Fibroblast of skin of scalp (primary cell): ENCODE measurements at regions not wholly inside any gene's neighbourhood (a gene's known extent, or its start where the extent isn't known, plus 50 kb on each side); places are given as distances from the start of the nearest gene placed in this dataset.

Experiments
- DNase-seq: peaks from one replicate; pipeline ENCODE4 v3.0.0-alpha.2; 2013

DNA sequence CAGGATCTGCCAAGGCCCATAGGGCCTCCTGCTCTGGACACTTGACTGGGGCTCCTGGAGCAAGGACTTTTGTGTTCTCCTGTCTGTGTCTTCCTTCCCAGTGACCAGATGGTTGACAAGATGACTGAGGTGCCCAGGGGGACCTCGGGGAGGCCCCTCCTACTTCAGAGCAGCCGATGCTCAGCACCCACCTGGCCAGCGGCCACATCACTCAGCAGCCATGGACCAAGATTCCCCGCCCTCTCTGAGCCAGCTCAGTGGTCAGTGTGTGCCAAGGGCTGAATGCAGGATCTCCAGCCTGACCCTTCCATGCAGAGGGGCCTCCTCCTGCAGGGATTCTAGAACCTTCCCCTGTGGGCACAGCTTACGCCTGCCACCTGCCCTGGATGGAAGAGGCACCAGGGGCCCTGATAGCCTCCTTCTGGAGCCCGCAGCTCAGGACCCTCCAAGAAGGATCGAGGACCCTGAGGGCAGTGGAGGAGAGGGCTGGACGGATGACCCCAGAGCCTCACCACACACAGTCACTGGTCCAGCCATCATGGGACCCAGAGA lies 87.4 kb upstream of the GPC1 start:
- DNase-seq: no peak

DNA sequence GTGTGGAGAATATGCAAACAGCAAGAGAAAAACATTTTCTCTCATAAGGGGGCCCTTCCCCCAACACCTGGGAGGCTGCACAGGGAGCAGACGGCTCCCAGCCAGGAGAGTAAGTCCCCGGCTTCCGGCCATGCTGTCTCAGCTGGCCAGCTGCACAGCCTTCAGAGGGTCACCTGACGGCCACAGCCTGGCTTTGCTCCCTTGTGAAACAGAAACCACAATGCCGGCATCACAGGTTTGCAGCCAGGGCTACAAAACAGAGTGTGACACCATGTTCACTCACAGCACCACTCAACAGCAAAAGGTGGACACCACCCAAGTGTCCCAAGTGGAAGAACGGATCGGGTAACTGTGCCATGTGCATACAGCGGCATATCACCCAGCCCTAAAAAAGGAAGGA lies 86.9 kb upstream of the GPC1 start:
- DNase-seq: no peak

DNA sequence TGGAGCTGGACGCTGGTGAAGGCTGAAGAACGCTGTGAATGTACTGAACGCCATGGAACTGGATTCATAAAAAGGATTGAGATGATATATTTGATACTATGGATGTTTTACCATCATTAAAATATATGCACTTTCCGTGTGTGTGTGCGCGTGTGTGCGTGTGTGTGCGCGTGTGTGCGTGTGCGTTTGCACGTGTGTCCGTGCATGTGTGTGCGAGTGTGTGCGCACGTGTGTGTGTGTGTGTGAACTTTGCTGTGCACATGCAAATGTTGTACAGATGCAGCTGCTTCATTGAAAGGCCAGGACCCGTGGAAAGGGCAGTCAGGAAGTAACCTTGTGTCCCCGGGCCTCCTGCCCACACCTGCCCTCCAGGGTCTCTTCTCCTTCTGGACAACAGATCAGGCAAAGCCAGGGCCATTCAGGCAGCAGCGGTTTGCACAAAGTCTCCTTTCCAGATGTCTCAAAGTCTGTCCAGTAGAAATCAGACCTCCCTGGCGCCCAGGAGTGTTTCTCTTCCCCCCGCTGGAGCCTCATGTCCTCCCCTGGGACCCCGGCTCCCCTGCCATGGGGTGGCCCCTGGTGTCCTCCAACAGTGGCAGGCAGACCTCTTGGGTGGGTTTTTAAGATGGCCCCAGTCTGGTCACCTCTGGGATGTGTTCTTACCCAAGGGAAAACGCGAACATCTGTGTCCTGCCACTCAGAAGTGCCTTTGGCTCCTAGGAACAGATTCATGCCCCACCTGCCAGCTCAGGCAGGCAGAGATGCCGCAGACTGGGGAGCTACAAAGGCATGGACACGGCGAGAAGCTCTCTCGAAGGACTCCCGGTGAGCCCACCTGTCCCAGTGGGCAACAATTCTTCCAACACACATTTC lies 86.1 kb upstream of the GPC1 start:
- no peak for DNase-seq

DNA sequence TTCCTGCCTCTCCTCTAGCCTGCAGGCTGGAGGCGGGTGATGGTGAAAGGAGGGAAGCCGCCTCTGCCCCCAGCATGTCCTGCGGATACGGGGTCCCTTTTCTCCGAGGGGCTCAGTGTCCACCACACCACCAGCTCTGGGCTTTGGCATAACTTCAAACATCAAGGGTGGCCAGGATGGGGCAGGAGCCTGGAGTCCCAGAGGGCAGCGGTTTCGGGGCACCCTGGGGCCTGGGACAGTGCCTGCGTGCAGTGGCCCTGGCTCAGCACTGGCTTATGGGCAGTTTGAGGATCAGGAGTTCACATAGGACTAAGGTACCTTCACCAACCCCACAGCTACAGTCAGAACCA lies 85.5 kb upstream of the GPC1 start:
- DNase-seq: no peak

DNA sequence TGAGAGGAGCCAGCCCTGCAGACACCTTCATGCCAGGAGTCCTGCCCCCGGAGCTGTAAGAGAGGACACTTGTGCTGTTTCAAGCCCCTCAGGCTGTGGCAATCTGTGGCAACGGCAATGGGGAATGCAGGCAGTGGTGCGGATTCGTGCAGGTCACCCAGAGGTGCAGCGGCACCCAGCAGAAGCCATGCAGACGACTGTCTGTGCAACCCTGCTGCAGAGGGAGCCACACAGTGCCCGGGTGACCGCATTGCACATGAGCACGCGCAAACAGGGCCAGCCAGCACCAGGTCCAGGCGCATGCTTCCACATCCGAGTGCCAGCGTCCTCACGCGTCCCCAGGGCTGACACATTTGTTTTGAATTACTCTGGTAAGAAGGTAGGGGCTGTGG lies 84.8 kb upstream of the GPC1 start:
- DNase-seq: peak; percentile 8

DNA sequence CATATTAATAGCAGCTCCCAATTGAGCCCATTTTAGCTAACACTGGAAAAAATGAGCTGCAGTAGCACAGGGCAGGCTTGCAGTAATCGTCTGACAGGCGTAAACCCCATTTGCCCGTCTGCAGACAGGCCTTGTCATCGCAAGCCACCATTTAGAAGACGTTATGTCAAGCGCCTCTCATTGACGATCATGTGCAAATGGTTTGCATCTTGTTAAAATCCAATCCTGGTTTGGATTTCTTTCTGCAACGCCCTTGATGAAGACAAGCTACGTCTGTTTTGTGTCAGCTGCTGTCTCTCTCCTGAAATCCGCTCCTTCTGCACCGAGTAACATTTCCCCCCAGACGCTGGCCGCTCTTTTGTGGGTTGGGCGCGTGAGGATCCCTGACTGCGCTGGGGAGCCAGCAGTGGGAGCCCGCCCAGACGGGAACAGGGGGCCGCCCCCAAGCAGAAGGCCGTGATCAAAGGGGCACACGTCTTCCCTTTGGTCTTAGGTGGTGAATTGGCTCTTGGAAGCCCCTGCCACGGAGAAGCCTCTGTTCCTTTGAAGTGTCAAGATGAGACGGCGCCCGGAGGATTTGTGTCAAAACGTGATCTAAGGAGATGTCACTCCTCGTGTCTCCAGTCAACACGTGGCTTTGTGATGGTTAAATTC lies 84.2 kb upstream of the GPC1 start:
- no peak for DNase-seq

DNA sequence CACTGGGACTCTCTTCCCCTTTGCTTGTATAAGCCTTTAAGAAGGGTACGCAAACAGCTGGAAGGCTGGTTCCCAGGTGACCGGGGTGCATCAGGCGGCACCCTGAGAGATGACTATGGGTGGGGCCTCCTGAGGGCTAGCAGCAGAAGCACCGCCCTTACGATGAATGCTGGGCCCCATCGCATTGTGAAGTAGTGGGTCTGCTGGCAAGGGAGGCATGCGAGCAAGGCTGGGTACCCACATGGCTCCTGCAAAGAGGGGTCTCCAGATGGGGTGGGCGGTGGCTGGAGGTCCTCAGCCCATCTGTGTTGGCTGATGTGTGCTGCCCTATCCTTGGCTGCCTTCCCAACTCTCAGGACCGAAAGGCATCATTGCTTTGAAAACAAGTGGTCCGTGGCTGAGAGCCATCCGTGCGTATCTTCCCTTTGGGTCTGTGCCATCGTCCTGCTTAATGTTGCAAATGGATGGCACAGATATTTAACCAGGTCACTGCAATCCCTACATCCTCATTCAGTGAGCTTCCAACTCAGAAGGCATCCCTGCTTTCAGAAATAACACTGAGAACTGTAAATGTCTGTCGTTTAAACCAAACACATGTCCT lies 83.5 kb upstream of the GPC1 start:
- DNase-seq: no peak

DNA sequence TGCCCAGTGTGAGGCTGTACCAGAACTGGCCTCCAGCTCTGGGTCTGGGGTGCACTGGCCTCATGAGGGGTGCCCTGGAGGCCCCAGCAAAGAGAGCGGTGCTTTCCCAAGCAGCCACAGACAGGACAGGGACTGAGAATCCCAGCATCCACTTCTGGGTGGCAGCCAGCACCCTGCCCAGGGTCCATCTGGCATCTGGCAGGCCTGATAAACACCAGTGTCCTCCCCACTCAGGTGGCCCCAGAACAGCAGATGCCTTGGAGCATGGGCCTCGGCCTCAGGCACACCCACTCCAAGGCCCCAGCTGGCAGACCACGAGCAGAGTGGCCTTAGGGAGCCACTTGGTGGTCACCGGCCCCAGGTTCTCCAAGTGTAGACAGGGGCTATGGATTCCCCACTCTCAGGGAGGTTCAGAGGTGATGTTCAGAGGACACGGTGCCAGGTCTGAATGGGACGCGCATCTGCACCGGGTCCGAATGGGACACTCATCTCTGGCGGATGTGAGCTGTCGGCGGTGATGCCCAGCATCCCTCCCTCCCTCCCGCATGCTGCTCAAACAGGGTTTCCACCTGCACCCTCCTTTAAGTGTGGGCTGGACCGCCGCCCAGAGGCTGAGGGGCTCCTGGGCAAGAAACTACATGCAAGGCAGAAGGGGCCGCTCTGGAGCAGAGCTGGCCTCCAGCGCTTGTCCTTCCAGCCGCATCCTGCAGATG lies 82.2 kb upstream of the GPC1 start:
- no peak for DNase-seq

DNA sequence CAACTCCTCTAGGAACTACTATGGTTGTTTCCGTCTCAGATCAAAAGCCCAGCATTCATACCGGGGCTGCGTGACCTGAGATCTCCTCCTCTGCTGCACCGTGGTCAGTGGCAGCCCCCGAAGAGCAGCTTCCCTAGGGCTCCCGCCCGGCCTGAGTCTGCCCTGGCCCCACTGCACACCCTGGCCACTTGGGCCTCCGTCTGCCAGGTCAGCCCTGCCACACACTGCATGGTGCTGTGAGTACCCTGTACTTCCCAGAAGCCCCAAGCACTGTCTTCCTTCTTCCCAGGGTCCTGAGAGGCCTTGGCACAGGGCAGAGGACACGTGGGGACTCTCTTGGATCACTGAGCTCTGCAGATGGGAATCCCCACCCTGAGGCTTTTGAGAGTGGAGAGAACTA lies 81.5 kb upstream of the GPC1 start:
- no peak for DNase-seq

DNA sequence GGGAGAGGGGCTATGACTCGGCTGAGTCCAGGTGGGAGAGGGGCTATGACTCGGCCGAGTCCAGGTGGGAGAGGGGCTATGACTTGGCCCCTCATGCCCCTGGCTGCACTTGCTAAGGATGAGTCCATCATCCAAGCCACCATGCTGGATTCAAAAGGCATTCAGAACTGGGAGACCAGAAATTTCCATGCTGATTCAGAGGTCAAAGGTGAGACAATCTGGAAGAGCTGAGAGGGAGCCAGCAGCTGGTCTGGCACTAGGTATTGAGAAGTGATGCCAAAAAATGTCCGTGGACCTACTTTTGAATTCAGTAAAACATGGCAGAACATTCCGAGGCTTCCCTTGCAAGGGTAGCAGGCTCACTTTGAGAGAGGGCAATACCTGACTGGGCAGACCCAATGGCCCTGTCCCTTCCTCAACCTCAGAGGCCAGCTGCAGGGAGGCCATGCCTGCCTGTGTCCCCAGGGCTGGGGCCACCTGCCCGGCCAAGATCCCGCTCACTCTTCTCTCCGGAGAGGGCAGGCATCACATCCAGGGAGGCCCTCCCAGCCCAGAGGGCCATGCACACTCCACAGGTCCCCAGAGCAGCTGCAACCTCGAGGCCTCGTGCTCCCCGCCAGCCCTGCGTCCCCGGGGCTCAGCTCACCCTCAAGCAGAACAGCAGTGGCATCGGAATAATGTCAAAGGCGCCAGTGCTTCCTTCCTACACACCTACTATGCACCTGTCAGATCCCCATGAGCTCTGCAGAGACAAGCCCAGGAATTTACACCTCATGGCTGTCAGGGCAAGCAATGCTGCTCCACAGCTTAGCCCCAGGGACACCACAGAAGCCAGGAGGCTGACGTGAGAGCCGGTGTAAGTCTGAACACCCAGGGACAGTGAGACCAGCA lies 80.2 kb upstream of the GPC1 start:
- no peak for DNase-seq

DNA sequence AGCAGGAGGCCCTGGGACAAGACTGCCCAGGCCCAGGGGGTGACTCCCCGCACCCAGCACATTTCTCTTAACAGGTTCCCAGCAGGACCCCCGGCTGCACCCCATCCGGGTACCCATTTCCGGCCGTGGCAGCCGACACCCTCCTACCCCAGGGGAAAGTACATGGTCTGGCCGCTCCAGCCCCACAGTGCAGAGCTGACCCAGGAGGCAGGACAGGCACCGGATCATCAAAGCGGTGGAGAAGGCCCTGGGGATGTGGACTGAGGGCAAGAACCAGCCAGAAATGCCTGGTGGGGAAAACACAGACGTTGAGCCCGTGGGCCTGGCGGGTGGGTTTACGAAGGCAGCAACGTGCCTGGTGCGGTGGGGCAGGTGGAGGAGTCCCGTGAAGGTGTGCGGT lies 79.5 kb upstream of the GPC1 start:
- DNase-seq: no peak

DNA sequence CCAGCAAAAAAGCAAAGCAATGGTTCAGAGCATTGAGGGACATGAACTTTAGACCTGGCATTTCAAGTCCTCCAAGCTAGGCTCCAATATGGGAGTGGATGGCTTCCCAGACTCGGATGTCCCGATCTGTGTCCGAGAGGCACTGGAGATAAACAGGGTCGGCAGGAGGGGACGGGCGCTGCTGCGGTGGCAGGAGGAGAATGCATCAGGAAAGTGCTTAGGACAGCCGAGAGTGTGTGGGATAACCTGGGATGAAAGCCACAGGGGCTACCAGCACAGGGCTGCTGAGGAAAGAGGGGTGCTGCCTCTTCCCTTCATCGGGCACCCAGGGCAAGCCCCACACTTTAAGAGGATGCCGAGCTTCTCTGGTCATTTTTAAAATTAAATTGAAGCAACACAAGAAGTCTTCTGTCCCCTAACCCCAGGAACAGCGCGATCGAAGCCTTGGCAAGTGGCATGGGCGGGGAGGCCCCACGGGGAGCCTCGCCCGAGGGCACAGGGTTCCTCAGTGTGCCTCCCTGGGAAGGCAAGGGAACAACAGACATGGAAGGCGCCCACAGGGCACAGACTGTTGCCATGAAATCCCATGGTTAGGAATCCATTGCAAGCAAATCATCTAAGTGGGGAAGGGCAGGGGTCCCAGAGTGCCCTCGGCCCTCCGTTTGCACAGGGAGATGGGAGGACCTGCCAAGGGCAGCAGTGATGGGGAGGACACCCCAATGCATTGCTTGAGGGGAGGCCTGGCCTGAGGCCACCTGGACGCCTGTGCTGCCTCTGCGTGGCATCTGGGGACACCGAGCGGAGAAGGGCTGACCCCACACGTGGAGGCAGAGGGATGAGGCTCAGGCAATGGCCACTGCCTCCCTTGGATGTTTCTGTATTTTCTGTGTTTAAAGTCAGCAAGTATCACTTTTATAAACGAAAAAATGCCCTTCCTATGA lies 78.5 kb upstream of the GPC1 start:
- no peak for DNase-seq

DNA sequence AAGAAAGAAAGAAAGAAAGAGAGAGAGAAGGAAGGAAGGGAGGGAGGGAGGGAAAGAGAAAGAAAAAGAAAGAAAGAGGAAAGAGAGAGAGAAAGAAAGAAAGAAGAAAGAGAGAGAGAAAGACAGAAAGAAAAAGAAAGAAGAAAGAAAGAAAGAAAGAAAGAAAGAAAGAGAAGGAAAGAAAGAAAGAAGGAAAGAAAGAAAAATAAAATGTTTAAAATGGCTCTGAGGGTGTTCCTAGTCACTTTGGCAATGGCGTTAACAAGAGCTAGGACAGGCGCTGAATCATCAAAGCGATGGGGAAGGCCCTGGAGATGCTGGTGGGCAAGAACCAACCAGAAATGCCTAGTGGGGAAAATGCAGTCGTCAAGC lies 77.8 kb upstream of the GPC1 start:
- DNase-seq: no peak

DNA sequence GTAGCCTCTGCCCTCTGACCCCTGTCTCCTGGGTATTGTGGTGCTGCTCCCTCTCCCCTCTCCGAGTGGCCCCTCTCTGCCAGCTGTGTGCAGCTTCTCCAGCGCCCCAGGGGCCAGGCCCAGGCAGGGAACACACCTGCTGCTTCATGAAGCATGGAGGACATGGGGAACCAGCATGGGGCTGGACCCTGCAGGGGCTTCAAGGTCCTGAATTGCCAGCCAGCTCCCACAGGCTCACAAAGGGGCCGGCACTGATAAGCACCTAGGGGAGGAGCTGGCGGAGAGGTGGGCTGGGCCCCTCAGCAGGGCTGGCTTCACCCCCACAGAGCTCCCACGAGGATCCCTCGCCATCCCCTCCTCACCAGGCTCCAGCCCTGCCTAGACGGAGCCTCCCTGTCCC lies 77.4 kb upstream of the GPC1 start:
- DNase-seq: no peak

DNA sequence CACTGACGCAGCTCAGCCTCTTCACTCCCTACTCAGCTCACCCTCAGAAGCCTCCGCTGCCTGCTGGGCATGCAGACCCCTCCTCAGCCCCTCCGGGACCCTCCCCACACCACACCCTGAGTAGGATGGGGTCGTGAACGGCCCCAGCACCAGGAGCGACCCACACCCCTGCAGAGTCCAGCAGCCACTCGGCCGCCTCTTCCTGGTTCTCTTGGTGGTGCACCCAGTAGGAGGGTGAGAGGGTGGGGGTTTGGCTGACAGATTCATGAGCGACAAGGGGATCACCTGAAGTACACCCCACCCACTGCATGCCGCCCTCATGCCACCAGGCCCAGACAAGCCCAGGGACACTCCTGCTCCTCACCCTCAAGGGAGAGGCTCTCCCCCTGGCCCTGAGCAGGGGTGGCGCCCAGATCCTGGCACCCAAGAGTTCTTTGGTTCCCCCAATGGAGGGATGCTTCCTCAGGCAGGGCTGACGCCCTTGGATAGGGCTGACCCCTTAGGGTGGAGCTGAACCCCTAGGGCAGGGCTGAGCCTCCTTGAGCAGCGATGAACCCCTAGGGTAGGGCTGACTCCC lies 76.6 kb upstream of the GPC1 start:
- DNase-seq: no peak

DNA sequence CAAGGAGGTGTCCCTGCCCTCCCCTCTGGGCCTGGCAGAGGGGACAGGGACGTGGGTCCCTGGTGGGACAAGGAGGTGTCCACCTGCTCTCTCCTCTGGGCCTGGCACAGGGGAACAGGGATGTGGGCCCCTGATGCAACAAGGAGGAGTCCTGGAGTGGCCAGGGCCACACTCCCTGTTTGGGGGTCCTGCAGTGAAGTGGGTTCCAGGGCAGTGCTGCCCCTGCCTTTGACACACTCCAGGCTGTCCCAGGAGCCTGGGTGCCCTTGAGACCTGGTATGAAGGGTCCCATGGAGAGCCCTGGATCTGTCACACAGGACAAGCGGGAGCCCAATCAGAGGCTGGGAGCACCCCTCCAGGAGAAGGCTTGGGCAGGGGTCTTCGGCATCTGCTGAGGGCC lies 75.8 kb upstream of the GPC1 start:
- no peak for DNase-seq

DNA sequence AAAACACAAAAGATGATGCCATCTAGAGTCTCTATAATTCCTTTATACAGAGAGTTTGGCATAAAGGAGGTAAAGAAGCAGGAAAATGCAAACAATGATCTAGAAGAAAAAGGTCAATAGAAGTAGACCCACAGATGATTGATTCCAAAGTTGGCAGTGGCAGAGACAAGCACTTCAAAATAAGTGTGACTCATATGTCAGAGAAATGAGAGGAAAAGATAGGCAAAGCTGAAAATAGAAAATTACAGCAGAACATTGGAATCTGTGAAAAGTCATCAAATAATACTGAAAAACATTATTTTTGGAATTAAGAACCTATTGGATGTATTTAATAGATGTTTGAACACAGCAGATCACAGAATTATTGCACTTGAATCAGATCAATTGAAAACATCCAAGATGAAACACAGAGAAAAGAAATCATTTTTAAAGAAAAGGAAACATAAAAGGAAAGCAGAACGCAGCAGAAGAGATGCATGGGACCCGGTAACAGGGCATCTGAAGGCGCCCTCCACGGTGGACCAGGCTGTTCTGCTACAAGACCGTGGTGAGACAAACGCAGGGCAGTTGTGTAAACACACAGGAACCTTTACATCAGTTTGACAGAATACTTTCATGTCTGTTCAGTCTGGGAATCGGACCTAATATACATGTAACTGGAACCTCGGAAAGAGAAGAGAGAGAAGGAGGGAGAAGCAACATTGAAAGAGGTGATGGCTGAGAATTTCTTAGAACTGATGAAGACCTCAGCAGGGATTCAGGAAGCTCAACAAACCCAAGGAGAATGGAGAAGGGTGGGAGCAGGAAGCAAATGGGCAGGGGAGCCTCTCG lies 74.6 kb upstream of the GPC1 start:
- DNase-seq: no peak

DNA sequence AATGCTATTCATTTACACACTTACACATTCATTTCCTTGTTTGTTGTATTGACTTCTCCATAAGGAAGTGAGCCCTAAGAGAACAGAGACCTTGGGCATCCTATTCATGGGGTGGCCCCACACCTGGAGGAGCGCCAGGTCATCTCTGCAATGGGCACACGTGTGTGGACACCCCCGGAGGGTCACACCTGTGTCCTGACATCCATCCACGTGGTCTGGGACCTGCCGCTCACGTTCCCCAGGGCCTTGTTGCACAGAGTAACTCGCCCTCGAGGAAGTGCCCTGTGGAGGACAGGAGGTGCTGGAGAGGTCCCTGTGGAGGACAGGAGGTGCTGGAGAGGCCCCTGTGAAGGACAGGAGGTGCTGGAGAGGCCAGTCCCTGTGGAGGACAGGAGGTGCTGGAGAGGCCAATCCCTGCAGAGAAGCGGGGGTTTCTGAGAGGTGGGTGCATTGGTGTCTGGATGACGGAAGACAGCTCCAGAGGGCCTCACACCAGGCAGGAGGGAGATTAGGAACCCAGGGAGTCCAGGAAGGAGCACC lies 73.2 kb upstream of the GPC1 start:
- no peak for DNase-seq
